HepG2 (cell line): ENCODE measurements at regions not wholly inside any gene's neighbourhood (a gene's known extent, or its start where the extent isn't known, plus 50 kb on each side); places are given as distances from the start of the nearest gene placed in this dataset.

ENCODE experiments used
- HDAC1 ChIP-seq: sonication (generic); formaldehyde crosslinking; IDR thresholded peaks from 2 replicates; pipeline ENCODE4 v1.5.1; 2020; ENCODE audit warnings: mild to moderate bottlenecking, missing genetic modification reagents
- JUNB ChIP-seq: sonication (generic); formaldehyde crosslinking; IDR thresholded peaks from 2 replicates; pipeline ENCODE4 v1.8.0; 2022; ENCODE audit warnings: missing genetic modification reagents, mild to moderate bottlenecking, borderline replicate concordance
- KAT2B ChIP-seq: fragments of 150-350 bp; IDR thresholded peaks from 2 replicates; pipeline ENCODE4 v1.6.1; 2014; ENCODE audit warnings: low read depth, low read length, borderline replicate concordance
- NR2F1 ChIP-seq, 2 experiments: fragments of 450-650 bp in 1 of 2; formaldehyde crosslinking in 1 of 2; IDR thresholded peaks; 2 replicates each; pipeline versions ENCODE4 v1.5.0 to v1.6.1; 2016 to 2020; ENCODE audit warnings: mild to moderate bottlenecking in 1 of 2, missing compliant biosample characterization in 1 of 2, missing genetic modification reagents in 1 of 2, moderate library complexity in 1 of 2
- SCMH1 ChIP-seq: sonication (generic); formaldehyde crosslinking; IDR thresholded peaks from 2 replicates; pipeline ENCODE4 v1.9.0; 2021; ENCODE audit warnings: missing genetic modification reagents, mild to moderate bottlenecking, borderline replicate concordance
- TCF7L2 ChIP-seq: IDR thresholded peaks from 2 replicates; pipeline ENCODE4 v1.6.1; 2011; ENCODE audit warnings: mild to moderate bottlenecking, low read depth, low read length, moderate library complexity
- TEAD2 ChIP-seq: sonication (generic); formaldehyde crosslinking; IDR thresholded peaks from 2 replicates; pipeline ENCODE4 v1.9.0; 2021; ENCODE audit warnings: missing genetic modification reagents
- YY1 ChIP-seq: IDR thresholded peaks from 2 replicates; pipeline ENCODE4 v1.6.1; 2011; ENCODE audit warnings: low read length, low read depth, moderate library complexity, mild to moderate bottlenecking; ENCODE audit not compliant: insufficient read depth, insufficient replicate concordance
- ZNF367 ChIP-seq: sonication (generic); formaldehyde crosslinking; IDR thresholded peaks from 2 replicates; pipeline ENCODE4 v1.4.0; 2020; ENCODE audit warnings: missing genetic modification reagents, borderline replicate concordance
- TF ChIP-seq, protein P1 (sequence below): sonication (generic); formaldehyde crosslinking; IDR thresholded peaks from 2 replicates; pipeline ENCODE4 v1.4.0; 2020; ENCODE audit warnings: missing genetic modification reagents, borderline replicate concordance
- TF ChIP-seq, protein P2 (sequence below): conservative IDR thresholded peaks from 2 replicates; pipeline ENCODE4 v1.6.1; 2018; ENCODE audit warnings: missing genetic modification reagents
- TF ChIP-seq, protein P3 (sequence below): sonication (generic); formaldehyde crosslinking; IDR thresholded peaks from 2 replicates; pipeline ENCODE4 v1.5.0; 2020; ENCODE audit warnings: mild to moderate bottlenecking, missing genetic modification reagents, moderate library complexity

DNA sequence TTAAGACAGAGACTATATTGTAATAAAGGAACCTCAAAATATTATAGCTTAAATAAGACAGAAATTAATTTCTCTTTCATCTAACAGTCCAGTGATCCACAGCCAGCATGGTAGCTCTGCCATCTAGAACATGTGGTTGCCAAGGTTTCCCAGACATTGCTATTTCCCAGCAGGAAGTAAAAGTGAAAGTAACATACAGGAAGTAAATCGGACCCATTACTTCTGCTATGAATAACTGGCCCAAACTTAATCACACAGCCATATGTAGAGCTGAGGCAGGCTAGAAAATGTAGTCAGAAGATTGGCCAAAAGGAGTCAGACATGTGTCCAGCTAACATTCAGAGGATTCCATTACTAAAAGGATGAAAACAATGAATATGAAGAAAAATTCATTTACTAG is 71.0 kb downstream of the NOL4 start:
- TF ChIP-seq SCMH1 (CRISPR knock-in tag) (no peak), NR2F1 (CRISPR knock-in tag; IDR thresholded peaks at IDR 0.05) (no peak), ZNF367 (no peak), TEAD2 (CRISPR knock-in tag) (no peak), YY1 (no peak), HDAC1 (CRISPR knock-in tag) (no peak), JUNB (CRISPR knock-in tag) (no peak), KAT2B (no peak), TCF7L2 (no peak)
- TF ChIP-seq, protein P1, sequence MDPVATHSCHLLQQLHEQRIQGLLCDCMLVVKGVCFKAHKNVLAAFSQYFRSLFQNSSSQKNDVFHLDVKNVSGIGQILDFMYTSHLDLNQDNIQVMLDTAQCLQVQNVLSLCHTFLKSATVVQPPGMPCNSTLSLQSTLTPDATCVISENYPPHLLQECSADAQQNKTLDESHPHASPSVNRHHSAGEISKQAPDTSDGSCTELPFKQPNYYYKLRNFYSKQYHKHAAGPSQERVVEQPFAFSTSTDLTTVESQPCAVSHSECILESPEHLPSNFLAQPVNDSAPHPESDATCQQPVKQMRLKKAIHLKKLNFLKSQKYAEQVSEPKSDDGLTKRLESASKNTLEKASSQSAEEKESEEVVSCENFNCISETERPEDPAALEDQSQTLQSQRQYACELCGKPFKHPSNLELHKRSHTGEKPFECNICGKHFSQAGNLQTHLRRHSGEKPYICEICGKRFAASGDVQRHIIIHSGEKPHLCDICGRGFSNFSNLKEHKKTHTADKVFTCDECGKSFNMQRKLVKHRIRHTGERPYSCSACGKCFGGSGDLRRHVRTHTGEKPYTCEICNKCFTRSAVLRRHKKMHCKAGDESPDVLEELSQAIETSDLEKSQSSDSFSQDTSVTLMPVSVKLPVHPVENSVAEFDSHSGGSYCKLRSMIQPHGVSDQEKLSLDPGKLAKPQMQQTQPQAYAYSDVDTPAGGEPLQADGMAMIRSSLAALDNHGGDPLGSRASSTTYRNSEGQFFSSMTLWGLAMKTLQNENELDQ (CRISPR knock-in tag), result no peak
- TF ChIP-seq, protein P2, sequence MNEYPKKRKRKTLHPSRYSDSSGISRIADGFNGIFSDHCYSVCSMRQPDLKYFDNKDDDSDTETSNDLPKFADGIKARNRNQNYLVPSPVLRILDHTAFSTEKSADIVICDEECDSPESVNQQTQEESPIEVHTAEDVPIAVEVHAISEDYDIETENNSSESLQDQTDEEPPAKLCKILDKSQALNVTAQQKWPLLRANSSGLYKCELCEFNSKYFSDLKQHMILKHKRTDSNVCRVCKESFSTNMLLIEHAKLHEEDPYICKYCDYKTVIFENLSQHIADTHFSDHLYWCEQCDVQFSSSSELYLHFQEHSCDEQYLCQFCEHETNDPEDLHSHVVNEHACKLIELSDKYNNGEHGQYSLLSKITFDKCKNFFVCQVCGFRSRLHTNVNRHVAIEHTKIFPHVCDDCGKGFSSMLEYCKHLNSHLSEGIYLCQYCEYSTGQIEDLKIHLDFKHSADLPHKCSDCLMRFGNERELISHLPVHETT (CRISPR knock-in tag), result no peak
- TF ChIP-seq, protein P3, sequence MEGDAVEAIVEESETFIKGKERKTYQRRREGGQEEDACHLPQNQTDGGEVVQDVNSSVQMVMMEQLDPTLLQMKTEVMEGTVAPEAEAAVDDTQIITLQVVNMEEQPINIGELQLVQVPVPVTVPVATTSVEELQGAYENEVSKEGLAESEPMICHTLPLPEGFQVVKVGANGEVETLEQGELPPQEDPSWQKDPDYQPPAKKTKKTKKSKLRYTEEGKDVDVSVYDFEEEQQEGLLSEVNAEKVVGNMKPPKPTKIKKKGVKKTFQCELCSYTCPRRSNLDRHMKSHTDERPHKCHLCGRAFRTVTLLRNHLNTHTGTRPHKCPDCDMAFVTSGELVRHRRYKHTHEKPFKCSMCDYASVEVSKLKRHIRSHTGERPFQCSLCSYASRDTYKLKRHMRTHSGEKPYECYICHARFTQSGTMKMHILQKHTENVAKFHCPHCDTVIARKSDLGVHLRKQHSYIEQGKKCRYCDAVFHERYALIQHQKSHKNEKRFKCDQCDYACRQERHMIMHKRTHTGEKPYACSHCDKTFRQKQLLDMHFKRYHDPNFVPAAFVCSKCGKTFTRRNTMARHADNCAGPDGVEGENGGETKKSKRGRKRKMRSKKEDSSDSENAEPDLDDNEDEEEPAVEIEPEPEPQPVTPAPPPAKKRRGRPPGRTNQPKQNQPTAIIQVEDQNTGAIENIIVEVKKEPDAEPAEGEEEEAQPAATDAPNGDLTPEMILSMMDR (CRISPR knock-in tag), result no peak
